BLaER1 (cell line): ENCODE measurements at regions not wholly inside any gene's neighbourhood (a gene's known extent, or its start where the extent isn't known, plus 50 kb on each side); places are given as distances from the start of the nearest gene placed in this dataset.
"Not testable (repeated sequence)": the region's sequence is repeated elsewhere in the genome, so short reads cannot be mapped to it uniquely, and the experiment has no call there.

Experiments used
- H3K27ac ChIP-seq: shearing (Covaris generic); formaldehyde crosslinking; 2 replicates; pipeline ENCODE4 v1.8.1; 2022
- H3K27me3 ChIP-seq: shearing (Covaris generic); formaldehyde crosslinking; 2 replicates; pipeline ENCODE4 v1.8.1; 2022
- H3K36me3 ChIP-seq: shearing (Covaris generic); formaldehyde crosslinking; 2 replicates; pipeline ENCODE4 v1.8.1; 2022
- H3K4me1 ChIP-seq: shearing (Covaris generic); formaldehyde crosslinking; 2 replicates; pipeline ENCODE4 v1.8.1; 2022
- H3K4me2 ChIP-seq: shearing (Covaris generic); formaldehyde crosslinking; 2 replicates; pipeline ENCODE4 v1.8.1; 2022
- H3K4me3 ChIP-seq: shearing (Covaris generic); formaldehyde crosslinking; 2 replicates; pipeline ENCODE4 v1.8.1; 2022
- H3K9ac ChIP-seq: shearing (Covaris generic); formaldehyde crosslinking; 2 replicates; pipeline ENCODE4 v1.8.1; 2022
- H3K9me3 ChIP-seq: shearing (Covaris generic); formaldehyde crosslinking; 2 replicates; pipeline ENCODE4 v1.8.1; 2022
- H4K20me1 ChIP-seq: shearing (Covaris generic); formaldehyde crosslinking; 2 replicates; pipeline ENCODE4 v1.8.1; 2022
- Cebpa-rat ChIP-seq: shearing (Covaris generic); IDR thresholded peaks from 2 replicates; pipeline ENCODE4 v1.8.1; 2022

GRCh38 chr22:22369964-22370270 is 125.3 kb downstream of the VPREB1 start:
- H3K4me1 ChIP-seq = peaks cover 88% of the 10 kb centered on the region
- H3K9ac ChIP-seq = peak overlapping the region; percentile 72
- H3K4me2 ChIP-seq = peak overlapping the region; percentile 89
- H3K4me3 ChIP-seq = peak overlapping the region; percentile 47
- peak overlapping the region; percentile 86 for H3K27ac ChIP-seq
- TF ChIP-seq Cebpa-rat = no peak
- H3K27me3 ChIP-seq = no peaks in the 10 kb centered on the region
- no peaks in the 10 kb centered on the region for H3K9me3 ChIP-seq
- no peaks in the 10 kb centered on the region for H3K36me3 ChIP-seq
- no peaks in the 10 kb centered on the region for H4K20me1 ChIP-seq

GRCh38 chr22:22371031-22371541 is 126.5 kb downstream of the VPREB1 start:
- H3K9ac ChIP-seq = peak overlapping the region; percentile 43; the same call in 1 of the 2 replicates
- H4K20me1 ChIP-seq = no peaks in the 10 kb centered on the region
- H3K36me3 ChIP-seq = no peaks in the 10 kb centered on the region
- H3K27me3 ChIP-seq = no peaks in the 10 kb centered on the region
- peaks cover 96% of the 10 kb centered on the region for H3K4me1 ChIP-seq
- no peak overlapping the region for H3K4me3 ChIP-seq
- H3K4me2 ChIP-seq = peak overlapping the region; percentile 89
- no peak for TF ChIP-seq Cebpa-rat
- no peaks in the 10 kb centered on the region for H3K9me3 ChIP-seq
- peak overlapping the region; percentile 86 for H3K27ac ChIP-seq

- Histone ChIP-seq H3K36me3 (no peaks in the 10 kb centered on the region), H3K27ac (peak overlapping the region; percentile 86; the same call in 1 of the 2 replicates), H3K9me3 (no peaks in the 10 kb centered on the region), H3K27me3 (no peaks in the 10 kb centered on the region), H3K4me2 (peak overlapping the region; percentile 89), H4K20me1 (no peaks in the 10 kb centered on the region), H3K4me3 (no peak overlapping the region), H3K9ac (no peak overlapping the region), H3K4me1 (peaks cover 96% of the 10 kb centered on the region)
- TF ChIP-seq Cebpa-rat = no peak
These were observed 127.5 kb downstream of the VPREB1 start for GRCh38 chr22:22372086-22372485.

- Histone ChIP-seq H3K4me1 (peaks cover 97% of the 10 kb centered on the region), H3K27me3 (no peaks in the 10 kb centered on the region), H3K9ac (no peak overlapping the region)
These were observed 129.6 kb downstream of the VPREB1 start for GRCh38 chr22:22374163-22374562.

GRCh38 chr22:22374579-22374978 is 130.0 kb downstream of the VPREB1 start:
- no peak for TF ChIP-seq Cebpa-rat
- H3K9ac ChIP-seq = no peak overlapping the region
- no peak overlapping the region for H3K4me3 ChIP-seq
- no peaks in the 10 kb centered on the region for H3K36me3 ChIP-seq
- H3K9me3 ChIP-seq = no peaks in the 10 kb centered on the region
- H3K4me1 ChIP-seq = peaks cover 99% of the 10 kb centered on the region
- H3K27me3 ChIP-seq = no peaks in the 10 kb centered on the region
- no peaks in the 10 kb centered on the region for H4K20me1 ChIP-seq
- peak overlapping the region; percentile 67 for H3K4me2 ChIP-seq
- H3K27ac ChIP-seq = peak overlapping the region; percentile 73

More at GRCh38 chr22:22374163-22374562, 129.6 kb downstream of the VPREB1 start:
- H3K36me3 ChIP-seq = no peaks in the 10 kb centered on the region
- no peak overlapping the region for H3K4me3 ChIP-seq
- H4K20me1 ChIP-seq = no peaks in the 10 kb centered on the region
- TF ChIP-seq Cebpa-rat = no peak
- H3K27ac ChIP-seq = peak overlapping the region; percentile 44
- peak overlapping the region; percentile 67 for H3K4me2 ChIP-seq
- no peaks in the 10 kb centered on the region for H3K9me3 ChIP-seq

GRCh38 chr22:22375576-22376351 is 131.2 kb downstream of the VPREB1 start:
- Histone ChIP-seq H3K27ac (peak overlapping the region; percentile 73), H3K4me1 (peaks cover 99% of the 10 kb centered on the region), H3K27me3 (no peaks in the 10 kb centered on the region)

GRCh38 chr22:22376352-22376706 is 131.7 kb downstream of the VPREB1 start:
- TF ChIP-seq Cebpa-rat = no peak
- no peak overlapping the region for H3K4me3 ChIP-seq
- H3K27me3 ChIP-seq = no peaks in the 10 kb centered on the region

More at GRCh38 chr22:22375576-22376351, 131.2 kb downstream of the VPREB1 start:
- Histone ChIP-seq H3K36me3 (no peaks in the 10 kb centered on the region), H3K4me3 (no peak overlapping the region), H3K4me2 (peak overlapping the region; percentile 67), H3K9me3 (no peaks in the 10 kb centered on the region), H4K20me1 (no peaks in the 10 kb centered on the region), H3K9ac (peak overlapping the region; percentile 2; the same call in 1 of the 2 replicates)
- no peak for TF ChIP-seq Cebpa-rat

GRCh38 chr22:22376884-22377283 is 131.7 kb downstream of the ZNF280B start:
- H4K20me1 ChIP-seq, H3K36me3 ChIP-seq, H3K27me3 ChIP-seq, H3K9ac ChIP-seq, H3K4me3 ChIP-seq, H3K9me3 ChIP-seq: not testable (repeated sequence)
- peak overlapping the region; percentile 67 for H3K4me2 ChIP-seq
- H3K4me1 ChIP-seq = peaks cover 99% of the 10 kb centered on the region
- peak overlapping the region; percentile 73 for H3K27ac ChIP-seq

More at GRCh38 chr22:22376352-22376706, 131.7 kb downstream of the VPREB1 start:
- no peaks in the 10 kb centered on the region for H3K36me3 ChIP-seq
- H4K20me1 ChIP-seq = no peaks in the 10 kb centered on the region
- peak overlapping the region; percentile 2; the same call in 1 of the 2 replicates for H3K9ac ChIP-seq
- no peaks in the 10 kb centered on the region for H3K9me3 ChIP-seq
- peak overlapping the region; percentile 67 for H3K4me2 ChIP-seq
- peak overlapping the region; percentile 73 for H3K27ac ChIP-seq
- peaks cover 99% of the 10 kb centered on the region for H3K4me1 ChIP-seq

- Histone ChIP-seq H3K27ac (peak overlapping the region; percentile 73; the same call in 1 of the 2 replicates), H4K20me1 (no peaks in the 10 kb centered on the region), H3K9me3 (no peaks in the 10 kb centered on the region), H3K4me1 (peaks cover 97% of the 10 kb centered on the region), H3K36me3 (no peaks in the 10 kb centered on the region), H3K27me3 (no peaks in the 10 kb centered on the region), H3K4me2 (peak overlapping the region; percentile 67), H3K4me3 (no peak overlapping the region), H3K9ac (no peak overlapping the region)
- TF ChIP-seq Cebpa-rat = no peak
These were observed 131.2 kb downstream of the ZNF280B start for GRCh38 chr22:22377335-22377734.

- no peak overlapping the region for H3K4me3 ChIP-seq
- H3K27ac ChIP-seq = peak overlapping the region; percentile 73
- H3K9ac ChIP-seq = no peak overlapping the region
- H3K27me3 ChIP-seq = no peaks in the 10 kb centered on the region
- no peaks in the 10 kb centered on the region for H4K20me1 ChIP-seq
- H3K4me1 ChIP-seq = peaks cover 84% of the 10 kb centered on the region
- no peaks in the 10 kb centered on the region for H3K9me3 ChIP-seq
- TF ChIP-seq Cebpa-rat = no peak
- H3K4me2 ChIP-seq = peak overlapping the region; percentile 46
- H3K36me3 ChIP-seq = no peaks in the 10 kb centered on the region
These were observed 129.8 kb downstream of the ZNF280B start for GRCh38 chr22:22378446-22379415.
